ENCODE measurements at regions not wholly inside any gene's neighbourhood (a gene's known extent, or its start where the extent isn't known, plus 50 kb on each side); places are given as distances from the start of the nearest gene placed in this dataset.
"Not testable (repeated sequence)": the region's sequence is repeated elsewhere in the genome, so short reads cannot be mapped to it uniquely, and the experiment has no call there.

- not testable (repeated sequence) for TF ChIP-seq CTCF, POLR2A (IDR thresholded peaks at IDR 0.05)
Observed at GRCh38 chr21:8212986-8213550, 2308.3 kb upstream of the TPTE start.

All from Peyer's patch (tissue), 4 donors.